SK-N-SH treated with all-trans-retinoic acid at 6 μM for 48 hours (cell line): ENCODE measurements at regions not wholly inside any gene's neighbourhood (a gene's known extent, or its start where the extent isn't known, plus 50 kb on each side); places are given as distances from the start of the nearest gene placed in this dataset.

Experiments used
- ATAC-seq: fragments of 200-7000 bp; cut with Tn5 transposase; 3 replicates; pipeline ENCODE4 v1.9.1; 2020; ENCODE audit warnings: mild to moderate bottlenecking, moderate library complexity
- ARNTL ChIP-seq: fragments of 450-650 bp; formaldehyde crosslinking; IDR thresholded peaks from 2 replicates; pipeline ENCODE4 v1.5.0; 2020; ENCODE audit warnings: low read depth, mild to moderate bottlenecking, moderate library complexity, borderline replicate concordance
- BACH2 ChIP-seq: fragments of 250-450 bp; sonication (Bioruptor Pico); IDR thresholded peaks from 2 replicates; pipeline ENCODE4 v1.9.0; 2021; ENCODE audit warnings: mild to moderate bottlenecking, borderline replicate concordance
- CSDC2 ChIP-seq: fragments of 250-450 bp; sonication (Bioruptor Pico); IDR thresholded peaks from 2 replicates; pipeline ENCODE4 v1.5.0; 2020; ENCODE audit warnings: mild to moderate bottlenecking, moderate library complexity
- ESRRG ChIP-seq: fragments of 250-450 bp; sonication (Bioruptor Pico); IDR thresholded peaks from 2 replicates; pipeline ENCODE4 v1.6.1; 2021; ENCODE audit warnings: mild to moderate bottlenecking
- GLIS3 ChIP-seq: fragments of 250-450 bp; sonication (Bioruptor Pico); IDR thresholded peaks from 2 replicates; pipeline ENCODE4 v1.5.0; 2020; ENCODE audit warnings: mild to moderate bottlenecking, moderate library complexity
- ISL1 ChIP-seq: fragments of 250-450 bp; sonication (Bioruptor Pico); IDR thresholded peaks from 2 replicates; pipeline ENCODE4 v2.1.2; 2022; ENCODE audit warnings: mild to moderate bottlenecking, moderate library complexity
- OSR1 ChIP-seq: fragments of 250-450 bp; sonication (Bioruptor Pico); IDR thresholded peaks from 2 replicates; pipeline ENCODE4 v1.8.0; 2022; ENCODE audit warnings: moderate library complexity, mild to moderate bottlenecking, inconsistent platforms
- PPARA ChIP-seq: fragments of 250-450 bp; sonication (Bioruptor Pico); IDR thresholded peaks from 2 replicates; pipeline ENCODE4 v1.5.0; 2020; ENCODE audit warnings: mild to moderate bottlenecking, borderline replicate concordance
- RARB ChIP-seq: fragments of 250-450 bp; sonication (Bioruptor Pico); IDR thresholded peaks from 2 replicates; pipeline ENCODE4 v1.8.0; 2021; ENCODE audit warnings: mild to moderate bottlenecking, moderate library complexity
- SNAI2 ChIP-seq: fragments of 250-450 bp; sonication (Bioruptor Pico); IDR thresholded peaks from 2 replicates; pipeline ENCODE4 v1.5.0; 2020; ENCODE audit warnings: mild to moderate bottlenecking, moderate library complexity
- TCF4 ChIP-seq: fragments of 250-450 bp; sonication (Bioruptor Pico); IDR thresholded peaks from 2 replicates; pipeline ENCODE4 v1.8.0; 2021; ENCODE audit warnings: mild to moderate bottlenecking, moderate library complexity, borderline replicate concordance
- TOX ChIP-seq: fragments of 250-450 bp; sonication (Bioruptor Pico); IDR thresholded peaks from 2 replicates; pipeline ENCODE4 v1.8.0; 2021; ENCODE audit warnings: mild to moderate bottlenecking, moderate library complexity, borderline replicate concordance
- ZC3H10 ChIP-seq: fragments of 250-450 bp; sonication (Bioruptor Pico); IDR thresholded peaks from 2 replicates; pipeline ENCODE4 v1.5.1; 2021; ENCODE audit warnings: mild to moderate bottlenecking, moderate library complexity
- ZFP3 ChIP-seq: fragments of 250-450 bp; sonication (Bioruptor Pico); IDR thresholded peaks from 2 replicates; pipeline ENCODE4 v1.5.0; 2020; ENCODE audit warnings: mild to moderate bottlenecking, moderate library complexity
- ZNF565 ChIP-seq: fragments of 450-650 bp; formaldehyde crosslinking; conservative IDR thresholded peaks from 2 replicates; pipeline ENCODE4 v1.5.0; 2020; ENCODE audit warnings: low read depth, mild to moderate bottlenecking, moderate library complexity
- TF ChIP-seq, protein P1 (sequence below): fragments of 250-450 bp; sonication (Bioruptor Pico); IDR thresholded peaks from 2 replicates; pipeline ENCODE4 v1.5.1; 2020; ENCODE audit warnings: low read depth, mild to moderate bottlenecking, moderate library complexity
- TF ChIP-seq, protein P2 (sequence below): fragments of 250-450 bp; sonication (Bioruptor Pico); IDR thresholded peaks from 2 replicates; pipeline ENCODE4 v1.5.0; 2020; ENCODE audit warnings: mild to moderate bottlenecking, moderate library complexity
- TF ChIP-seq, protein P3 (sequence below): fragments of 250-450 bp; sonication (Bioruptor Pico); IDR thresholded peaks from 2 replicates; pipeline ENCODE4 v1.8.0; 2021; ENCODE audit warnings: low read depth, mild to moderate bottlenecking, moderate library complexity, borderline replicate concordance
- TF ChIP-seq, protein P4 (sequence below): fragments of 250-450 bp; sonication (Bioruptor Pico); IDR thresholded peaks from 2 replicates; pipeline ENCODE4 v1.8.0; 2020; ENCODE audit warnings: mild to moderate bottlenecking, moderate library complexity, borderline replicate concordance

DNA sequence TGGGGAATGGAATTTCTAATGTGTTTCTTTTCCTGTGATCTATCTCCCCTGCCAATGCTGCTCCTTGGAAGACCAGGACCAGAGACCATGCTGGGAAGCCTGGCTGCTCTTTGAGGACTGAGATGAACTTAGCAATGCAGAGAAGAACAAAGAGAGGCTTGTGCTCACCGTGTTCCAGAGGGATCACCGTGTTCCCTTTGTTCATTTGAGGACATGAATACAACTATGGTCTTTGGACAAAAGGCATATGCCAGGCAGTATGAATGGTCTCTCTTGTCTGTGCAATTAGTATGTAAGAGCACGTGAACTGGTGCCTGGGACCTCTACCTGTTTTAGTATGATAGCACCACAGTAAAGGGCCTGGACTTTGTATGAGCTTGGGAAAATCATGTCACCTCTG lies 139.9 kb downstream of the TDRD15 start (continued):
- TF ChIP-seq, protein P1, sequence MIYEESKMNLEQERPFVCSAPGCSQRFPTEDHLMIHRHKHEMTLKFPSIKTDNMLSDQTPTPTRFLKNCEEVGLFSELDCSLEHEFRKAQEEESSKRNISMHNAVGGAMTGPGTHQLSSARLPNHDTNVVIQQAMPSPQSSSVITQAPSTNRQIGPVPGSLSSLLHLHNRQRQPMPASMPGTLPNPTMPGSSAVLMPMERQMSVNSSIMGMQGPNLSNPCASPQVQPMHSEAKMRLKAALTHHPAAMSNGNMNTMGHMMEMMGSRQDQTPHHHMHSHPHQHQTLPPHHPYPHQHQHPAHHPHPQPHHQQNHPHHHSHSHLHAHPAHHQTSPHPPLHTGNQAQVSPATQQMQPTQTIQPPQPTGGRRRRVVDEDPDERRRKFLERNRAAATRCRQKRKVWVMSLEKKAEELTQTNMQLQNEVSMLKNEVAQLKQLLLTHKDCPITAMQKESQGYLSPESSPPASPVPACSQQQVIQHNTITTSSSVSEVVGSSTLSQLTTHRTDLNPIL (CRISPR knock-in tag), result no peak

DNA sequence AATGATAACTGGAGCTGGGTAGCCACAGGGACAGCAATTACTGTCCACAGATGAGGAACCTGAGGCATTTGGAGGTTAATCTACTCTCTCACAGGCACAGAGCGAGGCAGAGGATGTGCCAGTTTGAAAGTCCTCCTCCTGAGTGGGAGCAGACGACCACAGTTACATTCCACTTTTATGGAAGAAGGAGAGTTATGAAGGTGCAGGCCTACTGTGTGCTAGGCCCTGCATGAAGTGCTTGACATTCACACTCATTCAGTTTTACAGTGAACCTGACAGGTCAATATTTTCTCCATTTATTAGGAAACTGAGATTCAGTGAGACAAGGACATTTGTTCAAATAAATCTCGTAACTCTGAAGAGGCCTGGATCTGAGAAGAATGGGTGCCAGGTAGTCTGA lies 142.0 kb downstream of the TDRD15 start:
- no peak for TF ChIP-seq ARNTL
- no peak for TF ChIP-seq TOX
- TF ChIP-seq, protein P2, sequence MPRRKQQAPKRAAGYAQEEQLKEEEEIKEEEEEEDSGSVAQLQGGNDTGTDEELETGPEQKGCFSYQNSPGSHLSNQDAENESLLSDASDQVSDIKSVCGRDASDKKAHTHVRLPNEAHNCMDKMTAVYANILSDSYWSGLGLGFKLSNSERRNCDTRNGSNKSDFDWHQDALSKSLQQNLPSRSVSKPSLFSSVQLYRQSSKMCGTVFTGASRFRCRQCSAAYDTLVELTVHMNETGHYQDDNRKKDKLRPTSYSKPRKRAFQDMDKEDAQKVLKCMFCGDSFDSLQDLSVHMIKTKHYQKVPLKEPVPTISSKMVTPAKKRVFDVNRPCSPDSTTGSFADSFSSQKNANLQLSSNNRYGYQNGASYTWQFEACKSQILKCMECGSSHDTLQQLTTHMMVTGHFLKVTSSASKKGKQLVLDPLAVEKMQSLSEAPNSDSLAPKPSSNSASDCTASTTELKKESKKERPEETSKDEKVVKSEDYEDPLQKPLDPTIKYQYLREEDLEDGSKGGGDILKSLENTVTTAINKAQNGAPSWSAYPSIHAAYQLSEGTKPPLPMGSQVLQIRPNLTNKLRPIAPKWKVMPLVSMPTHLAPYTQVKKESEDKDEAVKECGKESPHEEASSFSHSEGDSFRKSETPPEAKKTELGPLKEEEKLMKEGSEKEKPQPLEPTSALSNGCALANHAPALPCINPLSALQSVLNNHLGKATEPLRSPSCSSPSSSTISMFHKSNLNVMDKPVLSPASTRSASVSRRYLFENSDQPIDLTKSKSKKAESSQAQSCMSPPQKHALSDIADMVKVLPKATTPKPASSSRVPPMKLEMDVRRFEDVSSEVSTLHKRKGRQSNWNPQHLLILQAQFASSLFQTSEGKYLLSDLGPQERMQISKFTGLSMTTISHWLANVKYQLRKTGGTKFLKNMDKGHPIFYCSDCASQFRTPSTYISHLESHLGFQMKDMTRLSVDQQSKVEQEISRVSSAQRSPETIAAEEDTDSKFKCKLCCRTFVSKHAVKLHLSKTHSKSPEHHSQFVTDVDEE, result no peak
- no peak for TF ChIP-seq SNAI2 (CRISPR knock-in tag)
- no peak for TF ChIP-seq GLIS3
- TF ChIP-seq TCF4, result no peak
- ATAC-seq, result no peak

GRCh38 chr2:21267232-21267835 lies 143.6 kb downstream of the TDRD15 start:
- no peak for TF ChIP-seq ESRRG
- ATAC-seq, result no peak

GRCh38 chr2:21268197-21268877 lies 144.6 kb downstream of the TDRD15 start:
- ATAC-seq, result no peak
- TF ChIP-seq RARB (CRISPR knock-in tag), result no peak
- TF ChIP-seq, protein P3, sequence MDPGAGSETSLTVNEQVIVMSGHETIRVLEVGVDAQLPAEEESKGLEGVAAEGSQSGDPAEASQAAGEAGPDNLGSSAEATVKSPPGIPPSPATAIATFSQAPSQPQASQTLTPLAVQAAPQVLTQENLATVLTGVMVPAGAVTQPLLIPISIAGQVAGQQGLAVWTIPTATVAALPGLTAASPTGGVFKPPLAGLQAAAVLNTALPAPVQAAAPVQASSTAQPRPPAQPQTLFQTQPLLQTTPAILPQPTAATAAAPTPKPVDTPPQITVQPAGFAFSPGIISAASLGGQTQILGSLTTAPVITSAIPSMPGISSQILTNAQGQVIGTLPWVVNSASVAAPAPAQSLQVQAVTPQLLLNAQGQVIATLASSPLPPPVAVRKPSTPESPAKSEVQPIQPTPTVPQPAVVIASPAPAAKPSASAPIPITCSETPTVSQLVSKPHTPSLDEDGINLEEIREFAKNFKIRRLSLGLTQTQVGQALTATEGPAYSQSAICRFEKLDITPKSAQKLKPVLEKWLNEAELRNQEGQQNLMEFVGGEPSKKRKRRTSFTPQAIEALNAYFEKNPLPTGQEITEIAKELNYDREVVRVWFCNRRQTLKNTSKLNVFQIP, result no peak
- TF ChIP-seq ZNF565 (CRISPR knock-in tag), result no peak
- TF ChIP-seq, protein P2, result no peak
- TF ChIP-seq, protein P1 (CRISPR knock-in tag), result no peak
- TF ChIP-seq SNAI2 (CRISPR knock-in tag), result no peak
- no peak for TF ChIP-seq ZC3H10 (CRISPR knock-in tag)
- TF ChIP-seq, protein P4, sequence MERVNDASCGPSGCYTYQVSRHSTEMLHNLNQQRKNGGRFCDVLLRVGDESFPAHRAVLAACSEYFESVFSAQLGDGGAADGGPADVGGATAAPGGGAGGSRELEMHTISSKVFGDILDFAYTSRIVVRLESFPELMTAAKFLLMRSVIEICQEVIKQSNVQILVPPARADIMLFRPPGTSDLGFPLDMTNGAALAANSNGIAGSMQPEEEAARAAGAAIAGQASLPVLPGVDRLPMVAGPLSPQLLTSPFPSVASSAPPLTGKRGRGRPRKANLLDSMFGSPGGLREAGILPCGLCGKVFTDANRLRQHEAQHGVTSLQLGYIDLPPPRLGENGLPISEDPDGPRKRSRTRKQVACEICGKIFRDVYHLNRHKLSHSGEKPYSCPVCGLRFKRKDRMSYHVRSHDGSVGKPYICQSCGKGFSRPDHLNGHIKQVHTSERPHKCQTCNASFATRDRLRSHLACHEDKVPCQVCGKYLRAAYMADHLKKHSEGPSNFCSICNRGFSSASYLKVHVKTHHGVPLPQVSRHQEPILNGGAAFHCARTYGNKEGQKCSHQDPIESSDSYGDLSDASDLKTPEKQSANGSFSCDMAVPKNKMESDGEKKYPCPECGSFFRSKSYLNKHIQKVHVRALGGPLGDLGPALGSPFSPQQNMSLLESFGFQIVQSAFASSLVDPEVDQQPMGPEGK (CRISPR knock-in tag), result no peak
- no peak for TF ChIP-seq ISL1 (CRISPR knock-in tag)
- TF ChIP-seq ZFP3 (CRISPR knock-in tag), result no peak
- TF ChIP-seq TOX, result no peak
- TF ChIP-seq PPARA (CRISPR knock-in tag), result no peak
- no peak for TF ChIP-seq BACH2 (CRISPR knock-in tag)
- no peak for TF ChIP-seq OSR1 (CRISPR knock-in tag)
- no peak for TF ChIP-seq TCF4
- no peak for TF ChIP-seq ARNTL
- TF ChIP-seq CSDC2, result no peak
